PC-9 (cell line): ENCODE measurements at regions not wholly inside any gene's neighbourhood (a gene's known extent, or its start where the extent isn't known, plus 50 kb on each side); places are given as distances from the start of the nearest gene placed in this dataset.

Experiments used
- BruUV-seq: library from RNA; stranded (reverse); fragments of 400-500 nt; replicated peaks from 2 replicates; lab custom pipeline; 2021; lab: Mats Ljungman, UMichigan
- CTCF ChIA-PET: fragments of 300-600 bp; sonication (Branson Sonifier 250); formaldehyde crosslinking; loops from one replicate; lab custom pipeline; 2022; ENCODE audit warnings: antibody characterized with exemption; lab: Charles Lee
- POLR2A ChIA-PET: fragments of 300-600 bp; sonication (Branson Sonifier 250); formaldehyde crosslinking; loops from one replicate; lab custom pipeline; 2022; ENCODE audit warnings: antibody characterized with exemption; ENCODE audit not compliant: unreplicated experiment; lab: Charles Lee
- DNase-seq, 2 experiments: peaks; one replicate each; pipeline versions ENCODE4 v3.0.0 to v3.0.0-alpha.2; 2015 to 2022; ENCODE audit warnings: mixed read lengths in 1 of 2
- H2AFZ ChIP-seq: fragments of 200-600 bp; sonication (generic); 2 replicates; pipeline ENCODE4 v1.8.1; 2017; ENCODE audit warnings: antibody characterized with exemption
- H3F3A ChIP-seq: fragments of 200-600 bp; sonication (generic); 2 replicates; pipeline ENCODE4 v1.8.1; 2017; ENCODE audit warnings: antibody characterized with exemption, mild to moderate bottlenecking, low read depth; ENCODE audit not compliant: insufficient read depth
- H3K27ac ChIP-seq: fragments of 200-600 bp; sonication (generic); 2 replicates; pipeline ENCODE4 v1.6.1; 2016; ENCODE audit warnings: mixed run types
- H3K27me3 ChIP-seq: fragments of 200-600 bp; sonication (generic); 2 replicates; pipeline ENCODE4 v1.6.1; 2016; ENCODE audit warnings: low read depth, mixed run types; ENCODE audit not compliant: insufficient read depth
- H3K36me3 ChIP-seq: fragments of 200-600 bp; sonication (generic); 2 replicates; pipeline ENCODE4 v1.6.1; 2016; ENCODE audit warnings: low read depth, mixed run types
- H3K4me1 ChIP-seq: fragments of 200-600 bp; sonication (generic); replicated peaks from 2 replicates; pipeline ENCODE4 v1.6.1; 2016; ENCODE audit warnings: mixed run types; ENCODE audit not compliant: insufficient read depth
- H3K4me2 ChIP-seq: fragments of 200-600 bp; sonication (generic); 2 replicates; pipeline ENCODE4 v1.6.1; 2017; ENCODE audit warnings: mixed run types
- H3K4me3 ChIP-seq: fragments of 200-600 bp; sonication (generic); 2 replicates; pipeline ENCODE4 v1.6.1; 2016; ENCODE audit warnings: mixed run types
- H3K79me2 ChIP-seq: fragments of 200-600 bp; sonication (generic); 2 replicates; pipeline ENCODE4 v1.6.1; 2017; ENCODE audit warnings: low read depth, mixed run types
- H3K9me2 ChIP-seq: fragments of 200-600 bp; sonication (generic); 2 replicates; pipeline ENCODE4 v1.8.1; 2017; ENCODE audit warnings: mild to moderate bottlenecking; ENCODE audit not compliant: insufficient read depth
- H3K9me3 ChIP-seq: fragments of 200-600 bp; sonication (generic); 2 replicates; pipeline ENCODE4 v1.8.1; 2016; ENCODE audit warnings: low read depth; ENCODE audit not compliant: insufficient read depth
- H4K20me1 ChIP-seq: fragments of 200-600 bp; sonication (generic); 2 replicates; pipeline ENCODE4 v1.8.1; 2017; ENCODE audit not compliant: insufficient read depth
- CTCF ChIP-seq: fragments of 200-600 bp; sonication (generic); conservative IDR thresholded peaks from 2 replicates; pipeline ENCODE4 v1.6.1; 2017; ENCODE audit warnings: mixed run types, antibody characterized with exemption, mild to moderate bottlenecking, moderate library complexity
- EZH2 ChIP-seq: fragments of 200-600 bp; sonication (generic); IDR thresholded peaks from 2 replicates; pipeline ENCODE4 v1.8.0; 2017; ENCODE audit warnings: antibody characterized with exemption, low read depth
- intact Hi-C: fragments of 100-400 bp; cut with micrococcal nuclease; formaldehyde crosslinking; loops from one replicate; pipeline ENCODE4 v1.10.0; 2022; ENCODE audit not compliant: unreplicated experiment

- DNase-seq = peak; percentile 31 to 95
- Histone ChIP-seq H3K79me2 (peaks cover 98% of the 10 kb centered on the region), H3K27ac (peak overlapping the region; percentile 73), H3F3A (peaks cover 75% of the 10 kb centered on the region), H3K36me3 (peaks cover 26% of the 10 kb centered on the region), H3K9me3 (no peaks in the 10 kb centered on the region), H2AFZ (no peak overlapping the region), H3K4me3 (0 out of 2 replicates have a peak overlapping the region, but pooled peaks have one; percentile 8), H3K27me3 (no peaks in the 10 kb centered on the region), H3K4me2 (peak overlapping the region; percentile 41), H3K4me1 (peaks cover 76% of the 10 kb centered on the region), H4K20me1 (peaks cover 42% of the 10 kb centered on the region), H3K9me2 (no peaks in the 10 kb centered on the region)
- POLR2A ChIA-PET = interaction anchor here (0.6 to 0.7 kb wide), 4 partner anchors 57 to 834 kb away, joined by 3 to 11 read pairs (median 6); no protein-coding TSS in a partner anchor
- intact Hi-C loops = no loop called here
- TF ChIP-seq CTCF = no peak
- BruUV-seq = no TSS peak
- CTCF ChIA-PET = interaction anchor here (0.7 to 1.1 kb wide), 2 partner anchors 24 to 104 kb away, joined by 3 read pairs; no protein-coding TSS in a partner anchor
These were observed 282.2 kb upstream of the KLF14 start for GRCh38 chr7:131016230-131016629.

GRCh38 chr7:131019351-131019750 is 285.3 kb upstream of the KLF14 start:
- peaks cover 45% of the 10 kb centered on the region for H3K4me1 ChIP-seq
- H2AFZ ChIP-seq = no peak overlapping the region
- no TSS peak for BruUV-seq
- no peak for DNase-seq
- H3K4me2 ChIP-seq = no peak overlapping the region
- intact Hi-C loops = no loop called here
- no peak overlapping the region for H3K4me3 ChIP-seq
- H3K27ac ChIP-seq = no peak overlapping the region
- H3K79me2 ChIP-seq = peaks cover 95% of the 10 kb centered on the region
- H3K9me3 ChIP-seq = no peaks in the 10 kb centered on the region
- no peaks in the 10 kb centered on the region for H3K27me3 ChIP-seq
- no peak for TF ChIP-seq CTCF
- no peak for TF ChIP-seq EZH2
- H4K20me1 ChIP-seq = peaks cover 59% of the 10 kb centered on the region
- POLR2A ChIA-PET = interaction anchor here (0.6 kb wide), 1 partner anchor 133 kb away, joined by 3 read pairs; no protein-coding TSS in a partner anchor
- no peaks in the 10 kb centered on the region for H3K9me2 ChIP-seq
- CTCF ChIA-PET = no interaction called here
- H3K36me3 ChIP-seq = peaks cover 31% of the 10 kb centered on the region
- peaks cover 56% of the 10 kb centered on the region for H3F3A ChIP-seq

- H3K9me2 ChIP-seq = no peaks in the 10 kb centered on the region
- CTCF ChIA-PET = interaction anchor here (0.6 kb wide), 1 partner anchor 9 kb away, joined by 3 read pairs; no protein-coding TSS in a partner anchor
These were observed 286.8 kb upstream of the KLF14 start for GRCh38 chr7:131020759-131021261.

More at GRCh38 chr7:131020759-131021261, 286.8 kb upstream of the KLF14 start:
- no peak for DNase-seq
- H3K4me1 ChIP-seq = peaks cover 30% of the 10 kb centered on the region
- no peak overlapping the region for H3K4me3 ChIP-seq
- H3K4me2 ChIP-seq = no peak overlapping the region
- peaks cover 50% of the 10 kb centered on the region for H3F3A ChIP-seq
- peaks cover 69% of the 10 kb centered on the region for H4K20me1 ChIP-seq
- H3K9me3 ChIP-seq = no peaks in the 10 kb centered on the region
- H2AFZ ChIP-seq = no peak overlapping the region
- H3K27ac ChIP-seq = no peak overlapping the region
- intact Hi-C loops = no loop called here
- TF ChIP-seq EZH2 (no peak), CTCF (no peak)
- H3K79me2 ChIP-seq = peaks cover 95% of the 10 kb centered on the region
- no peaks in the 10 kb centered on the region for H3K27me3 ChIP-seq
- POLR2A ChIA-PET = interaction anchor here (0.5 kb wide), 1 partner anchor 108 kb away, joined by 3 read pairs; no protein-coding TSS in a partner anchor
- BruUV-seq = no TSS peak
- H3K36me3 ChIP-seq = peaks cover 27% of the 10 kb centered on the region
